SKM-1 treated with dmso at 0.1 percent for 144 hours (cell line): ENCODE measurements at regions not wholly inside any gene's neighbourhood (a gene's known extent, or its start where the extent isn't known, plus 50 kb on each side); places are given as distances from the start of the nearest gene placed in this dataset.

ENCODE experiments used
- DNase-seq: peaks from one replicate; lab custom pipeline; 2025; ENCODE audit not compliant: unreplicated experiment; lab: John Stamatoyannopoulos, UW

GRCh38 chr18:21996351-21996826 is 173.0 kb upstream of the GATA6 start:
- no peak for DNase-seq

- peak; percentile 78 for DNase-seq
Observed at GRCh38 chr18:21997207-21998143, 171.9 kb upstream of the GATA6 start.

GRCh38 chr18:21998486-21998885 is 170.9 kb upstream of the GATA6 start:
- DNase-seq: no peak

GRCh38 chr18:22001912-22002487 is 167.4 kb upstream of the GATA6 start:
- DNase-seq: no peak

- no peak for DNase-seq
Observed at GRCh38 chr18:22005191-22005841, 164.1 kb upstream of the GATA6 start.

GRCh38 chr18:22006458-22006857 is 162.9 kb upstream of the GATA6 start:
- DNase-seq: no peak

GRCh38 chr18:22009242-22009641 is 160.1 kb upstream of the GATA6 start:
- no peak for DNase-seq

GRCh38 chr18:22013993-22014392 is 155.4 kb upstream of the GATA6 start:
- DNase-seq: no peak

GRCh38 chr18:22015156-22015555 is 154.2 kb upstream of the GATA6 start:
- DNase-seq: no peak

GRCh38 chr18:22018366-22018765 is 151.0 kb upstream of the GATA6 start:
- DNase-seq: peak; percentile 89

- no peak for DNase-seq
Observed at GRCh38 chr18:22019193-22019592, 150.2 kb upstream of the GATA6 start.

- DNase-seq: no peak
Observed at GRCh38 chr18:22020127-22020866, 149.1 kb upstream of the GATA6 start.

- no peak for DNase-seq
Observed at GRCh38 chr18:22020867-22021370, 148.5 kb upstream of the GATA6 start.

GRCh38 chr18:22021701-22022100 is 147.7 kb upstream of the GATA6 start:
- no peak for DNase-seq

GRCh38 chr18:22024924-22025323 is 144.5 kb upstream of the GATA6 start:
- no peak for DNase-seq

- no peak for DNase-seq
Observed at GRCh38 chr18:22026362-22026761, 143.0 kb upstream of the GATA6 start.

- no peak for DNase-seq
Observed at GRCh38 chr18:22026889-22027288, 142.5 kb upstream of the GATA6 start.

- no peak for DNase-seq
Observed at GRCh38 chr18:22031611-22032010, 137.8 kb upstream of the GATA6 start.

GRCh38 chr18:22032392-22032961 is 136.9 kb upstream of the GATA6 start:
- no peak for DNase-seq

GRCh38 chr18:22033085-22033484 is 136.3 kb upstream of the GATA6 start:
- no peak for DNase-seq

GRCh38 chr18:22034276-22034675 is 135.1 kb upstream of the GATA6 start:
- DNase-seq: no peak
